Osteocyte (in vitro differentiated cells): ENCODE measurements at regions not wholly inside any gene's neighbourhood (a gene's known extent, or its start where the extent isn't known, plus 50 kb on each side); places are given as distances from the start of the nearest gene placed in this dataset.

Source experiments
- DNase-seq: peaks from one replicate; pipeline ENCODE4 v3.0.0; 2021; ENCODE audit warnings: mixed read lengths; ENCODE audit not compliant: unreplicated experiment; ENCODE audit errors: extremely low spot score
- H3K27ac Mint-ChIP-seq: one replicate; pipeline ENCODE4 v1.8.0; 2021; ENCODE audit warnings: mild to moderate bottlenecking, mixed read lengths; ENCODE audit not compliant: unreplicated experiment
- H3K27me3 Mint-ChIP-seq: one replicate; pipeline ENCODE4 v1.8.0; 2021; ENCODE audit warnings: mixed read lengths; ENCODE audit not compliant: unreplicated experiment
- H3K36me3 Mint-ChIP-seq: one replicate; pipeline ENCODE4 v1.8.0; 2021; ENCODE audit warnings: mixed read lengths; ENCODE audit not compliant: unreplicated experiment
- H3K4me1 Mint-ChIP-seq: one replicate; pipeline ENCODE4 v1.8.0; 2021; ENCODE audit warnings: mixed read lengths; ENCODE audit not compliant: unreplicated experiment
- H3K4me3 Mint-ChIP-seq: one replicate; pipeline ENCODE4 v1.8.0; 2021; ENCODE audit warnings: mild to moderate bottlenecking, moderate library complexity, mixed read lengths; ENCODE audit not compliant: unreplicated experiment
- H3K9me3 Mint-ChIP-seq: one replicate; pipeline ENCODE4 v1.8.0; 2021; ENCODE audit warnings: mixed read lengths; ENCODE audit not compliant: unreplicated experiment
- TF ChIP-seq, protein P1 (sequence below): fragments of 200-600 bp; sonication (generic); IDR thresholded peaks from 2 replicates; pipeline ENCODE4 v1.5.0; 2021; ENCODE audit warnings: antibody characterized with exemption, mild to moderate bottlenecking, moderate library complexity

DNA sequence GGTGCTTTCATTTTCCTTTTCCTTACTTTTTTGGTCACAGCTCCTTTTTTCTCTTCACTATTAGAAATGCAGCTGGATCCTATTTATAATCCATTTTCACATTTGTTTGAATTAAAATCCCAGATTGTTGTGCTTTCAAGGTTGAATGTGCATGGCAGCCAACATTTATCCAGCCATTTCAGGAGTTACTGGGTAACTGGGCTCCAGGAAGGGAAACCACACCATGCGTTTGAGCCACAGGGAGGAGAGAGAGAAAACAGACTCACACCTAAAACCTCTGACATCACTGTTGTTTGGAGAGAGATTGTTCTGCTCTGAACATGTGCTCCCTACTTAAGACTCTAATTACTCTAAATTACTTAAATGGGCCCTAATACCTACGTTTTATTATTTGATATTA is 173.4 kb downstream of the BMP2 start:
- Mint-ChIP-seq H3K4me3 (no peak overlapping the region), H3K9me3 (peaks cover 4% of the 10 kb centered on the region), H3K27ac (no peak overlapping the region), H3K4me1 (no peaks in the 10 kb centered on the region), H3K36me3 (no peaks in the 10 kb centered on the region), H3K27me3 (no peaks in the 10 kb centered on the region)
- DNase-seq = no peak
- TF ChIP-seq, protein P1, sequence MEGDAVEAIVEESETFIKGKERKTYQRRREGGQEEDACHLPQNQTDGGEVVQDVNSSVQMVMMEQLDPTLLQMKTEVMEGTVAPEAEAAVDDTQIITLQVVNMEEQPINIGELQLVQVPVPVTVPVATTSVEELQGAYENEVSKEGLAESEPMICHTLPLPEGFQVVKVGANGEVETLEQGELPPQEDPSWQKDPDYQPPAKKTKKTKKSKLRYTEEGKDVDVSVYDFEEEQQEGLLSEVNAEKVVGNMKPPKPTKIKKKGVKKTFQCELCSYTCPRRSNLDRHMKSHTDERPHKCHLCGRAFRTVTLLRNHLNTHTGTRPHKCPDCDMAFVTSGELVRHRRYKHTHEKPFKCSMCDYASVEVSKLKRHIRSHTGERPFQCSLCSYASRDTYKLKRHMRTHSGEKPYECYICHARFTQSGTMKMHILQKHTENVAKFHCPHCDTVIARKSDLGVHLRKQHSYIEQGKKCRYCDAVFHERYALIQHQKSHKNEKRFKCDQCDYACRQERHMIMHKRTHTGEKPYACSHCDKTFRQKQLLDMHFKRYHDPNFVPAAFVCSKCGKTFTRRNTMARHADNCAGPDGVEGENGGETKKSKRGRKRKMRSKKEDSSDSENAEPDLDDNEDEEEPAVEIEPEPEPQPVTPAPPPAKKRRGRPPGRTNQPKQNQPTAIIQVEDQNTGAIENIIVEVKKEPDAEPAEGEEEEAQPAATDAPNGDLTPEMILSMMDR = no peak

- TF ChIP-seq, protein P1 = no peak
- H3K36me3 Mint-ChIP-seq = no peaks in the 10 kb centered on the region
- no peaks in the 10 kb centered on the region for H3K27me3 Mint-ChIP-seq
- DNase-seq = no peak
- no peak overlapping the region for H3K27ac Mint-ChIP-seq
- no peak overlapping the region for H3K4me3 Mint-ChIP-seq
- no peaks in the 10 kb centered on the region for H3K4me1 Mint-ChIP-seq
- H3K9me3 Mint-ChIP-seq = peaks cover 4% of the 10 kb centered on the region
Observed at GRCh38 chr20:6941571-6941970, 174.1 kb downstream of the BMP2 start.

GRCh38 chr20:6942266-6942665 is 174.8 kb downstream of the BMP2 start:
- Mint-ChIP-seq H3K4me3 (no peak overlapping the region), H3K9me3 (peaks cover 4% of the 10 kb centered on the region), H3K36me3 (no peaks in the 10 kb centered on the region), H3K4me1 (no peaks in the 10 kb centered on the region), H3K27ac (no peak overlapping the region), H3K27me3 (no peaks in the 10 kb centered on the region)
- DNase-seq = no peak
- TF ChIP-seq, protein P1 = no peak

- no peak overlapping the region for H3K4me3 Mint-ChIP-seq
- H3K4me1 Mint-ChIP-seq = no peaks in the 10 kb centered on the region
- no peak overlapping the region for H3K27ac Mint-ChIP-seq
- no peak for DNase-seq
- no peaks in the 10 kb centered on the region for H3K36me3 Mint-ChIP-seq
- TF ChIP-seq, protein P1 = no peak
- H3K27me3 Mint-ChIP-seq = no peaks in the 10 kb centered on the region
- H3K9me3 Mint-ChIP-seq = peaks cover 4% of the 10 kb centered on the region
Observed at GRCh38 chr20:6944292-6944691, 176.8 kb downstream of the BMP2 start.

- no peak overlapping the region for H3K4me3 Mint-ChIP-seq
- DNase-seq = no peak
- TF ChIP-seq, protein P1 = no peak
- peaks cover 19% of the 10 kb centered on the region for H3K9me3 Mint-ChIP-seq
- H3K27me3 Mint-ChIP-seq = no peaks in the 10 kb centered on the region
- H3K27ac Mint-ChIP-seq = no peak overlapping the region
- no peaks in the 10 kb centered on the region for H3K36me3 Mint-ChIP-seq
- no peaks in the 10 kb centered on the region for H3K4me1 Mint-ChIP-seq
Observed at GRCh38 chr20:6953611-6954010, 186.1 kb downstream of the BMP2 start.
